CD8-positive, alpha-beta memory T cell (primary cell): ENCODE measurements at regions not wholly inside any gene's neighbourhood (a gene's known extent, or its start where the extent isn't known, plus 50 kb on each side); places are given as distances from the start of the nearest gene placed in this dataset.
"Not testable (repeated sequence)": the region's sequence is repeated elsewhere in the genome, so short reads cannot be mapped to it uniquely, and the experiment has no call there.

Experiments used
- CTCF ChIA-PET: fragments of 350-600 bp; sonication (Branson Sonifier 250); formaldehyde crosslinking; loops from one replicate; lab custom pipeline; 2021; ENCODE audit warnings: antibody characterized with exemption; lab: Charles Lee
- POLR2A ChIA-PET: fragments of 350-600 bp; sonication (Branson Sonifier 250); formaldehyde crosslinking; loops from one replicate; lab custom pipeline; 2021; ENCODE audit warnings: antibody characterized with exemption; lab: Charles Lee
- DNase-seq, 5 donors: peaks; one replicate each; pipeline versions ENCODE4 v3.0.0 to v3.0.0-alpha.2; 2020 to 2022; ENCODE audit warnings: mixed read lengths in 1 of 5
- H3K27ac ChIP-seq: one replicate; pipeline ENCODE4 v1.7.0; 2013; ENCODE audit warnings: low read depth, mild to moderate bottlenecking, low read length, moderate library complexity
- H3K27me3 ChIP-seq: 2 replicates; pipeline ENCODE4 v1.7.0; 2013; ENCODE audit warnings: low read length, mild to moderate bottlenecking; ENCODE audit not compliant: insufficient read depth, poor library complexity, severe bottlenecking
- H3K36me3 ChIP-seq: 2 replicates; pipeline ENCODE4 v1.7.0; 2013; ENCODE audit warnings: mild to moderate bottlenecking, low read length, moderate library complexity; ENCODE audit not compliant: insufficient read depth
- H3K4me1 ChIP-seq: 2 replicates; pipeline ENCODE4 v1.7.0; 2013; ENCODE audit warnings: mild to moderate bottlenecking, low read length, moderate library complexity; ENCODE audit not compliant: insufficient read depth
- H3K4me3 ChIP-seq: 2 replicates; pipeline ENCODE4 v1.7.0; 2013; ENCODE audit warnings: mild to moderate bottlenecking, low read length
- H3K9me3 ChIP-seq: 2 replicates; pipeline ENCODE4 v1.7.0; 2013; ENCODE audit warnings: mild to moderate bottlenecking, low read length
- H3K27ac Mint-ChIP-seq, 8 donors: one replicate each; pipeline ENCODE4 v1.8.0; 2020 to 2021; ENCODE audit warnings: mixed read lengths in 8 of 8, mild to moderate bottlenecking in 6 of 8, inconsistent platforms in 3 of 8, moderate library complexity in 3 of 8
- H3K27me3 Mint-ChIP-seq, 2 donors: one replicate each; pipeline ENCODE4 v1.8.0; 2020 to 2021; ENCODE audit warnings: mixed read lengths in 2 of 2, mild to moderate bottlenecking in 1 of 2, moderate library complexity in 1 of 2
- H3K36me3 Mint-ChIP-seq, 3 donors: one replicate each; pipeline ENCODE4 v1.8.0; 2020 to 2021; ENCODE audit warnings: mixed read lengths in 3 of 3, inconsistent platforms in 1 of 3, mild to moderate bottlenecking in 1 of 3
- H3K4me1 Mint-ChIP-seq, 3 donors: one replicate each; pipeline ENCODE4 v1.8.0; 2020 to 2021; ENCODE audit warnings: mixed read lengths in 3 of 3, inconsistent platforms in 1 of 3, mild to moderate bottlenecking in 1 of 3
- H3K4me3 Mint-ChIP-seq, 7 donors: one replicate each; pipeline ENCODE4 v1.8.0; 2020 to 2021; ENCODE audit warnings: mixed read lengths in 7 of 7, mild to moderate bottlenecking in 6 of 7, moderate library complexity in 4 of 7, inconsistent platforms in 2 of 7
- H3K9me3 Mint-ChIP-seq, 5 donors: one replicate each; pipeline ENCODE4 v1.8.0; 2020 to 2022; ENCODE audit warnings: mixed read lengths in 5 of 5, mild to moderate bottlenecking in 3 of 5, moderate library complexity in 2 of 5, inconsistent platforms in 1 of 5

GRCh38 chr15:81779181-81779580 is 266.6 kb downstream of the MEX3B start:
- no peaks in the 10 kb centered on the region for H3K36me3 Mint-ChIP-seq
- no peaks in the 10 kb centered on the region for H3K9me3 ChIP-seq
- CTCF ChIA-PET = no interaction called here

GRCh38 chr15:81777546-81777945 is 268.3 kb downstream of the MEX3B start:
- CTCF ChIA-PET = no interaction called here
- no peak overlapping the region for H3K4me3 ChIP-seq
- H3K27me3 ChIP-seq = no peaks in the 10 kb centered on the region
- POLR2A ChIA-PET = no interaction called here
- H3K27ac ChIP-seq = no peak overlapping the region
- no peak for DNase-seq
- H3K4me1 ChIP-seq = no peaks in the 10 kb centered on the region
- no peaks in the 10 kb centered on the region for H3K9me3 ChIP-seq
- no peaks in the 10 kb centered on the region for H3K36me3 ChIP-seq
- Mint-ChIP-seq H3K4me1 (no peaks in the 10 kb centered on the region), H3K27ac (no peak overlapping the region), H3K27me3 (peaks cover 10 to 11% of the 10 kb centered on the region in 2 donors), H3K4me3 (no peak overlapping the region), H3K9me3 (peaks cover 0 to 6% (median 0%) of the 10 kb centered on the region in 5 donors), H3K36me3 (no peaks in the 10 kb centered on the region)

More at GRCh38 chr15:81779181-81779580, 266.6 kb downstream of the MEX3B start:
- Mint-ChIP-seq H3K4me3 (no peak overlapping the region), H3K27me3 (peaks cover 11 to 15% of the 10 kb centered on the region in 2 donors), H3K9me3 (peaks cover 0 to 6% (median 0%) of the 10 kb centered on the region in 5 donors), H3K4me1 (no peaks in the 10 kb centered on the region), H3K27ac (no peak overlapping the region)
- Histone ChIP-seq H3K27me3 (no peaks in the 10 kb centered on the region), H3K36me3 (no peaks in the 10 kb centered on the region), H3K4me3 (no peak overlapping the region), H3K27ac (no peak overlapping the region), H3K4me1 (no peaks in the 10 kb centered on the region)
- POLR2A ChIA-PET = no interaction called here
- DNase-seq = no peak

- POLR2A ChIA-PET = no interaction called here
Observed at GRCh38 chr15:81776976-81777375, 268.8 kb downstream of the MEX3B start.

GRCh38 chr15:81775779-81776178 is 270.0 kb downstream of the MEX3B start:
- not testable (repeated sequence) for H3K4me3 ChIP-seq

More at GRCh38 chr15:81776976-81777375, 268.8 kb downstream of the MEX3B start:
- H3K4me3 ChIP-seq = no peak overlapping the region
- H3K36me3 ChIP-seq = no peaks in the 10 kb centered on the region
- H3K9me3 ChIP-seq = no peaks in the 10 kb centered on the region
- Mint-ChIP-seq H3K9me3 (peaks cover 0 to 6% (median 0%) of the 10 kb centered on the region in 5 donors), H3K4me1 (no peaks in the 10 kb centered on the region), H3K36me3 (no peaks in the 10 kb centered on the region), H3K4me3 (no peak overlapping the region), H3K27me3 (peaks cover 10 to 11% of the 10 kb centered on the region in 2 donors), H3K27ac (no peak overlapping the region)
- no peak for DNase-seq
- H3K27ac ChIP-seq = no peak overlapping the region
- CTCF ChIA-PET = no interaction called here
- no peaks in the 10 kb centered on the region for H3K4me1 ChIP-seq
- no peaks in the 10 kb centered on the region for H3K27me3 ChIP-seq

GRCh38 chr15:81774309-81774708 is 271.5 kb downstream of the MEX3B start:
- ChIA-PET CTCF (no interaction called here), POLR2A (no interaction called here)
- Mint-ChIP-seq H3K36me3 (no peaks in the 10 kb centered on the region), H3K9me3 (peaks cover 0 to 3% (median 0%) of the 10 kb centered on the region in 5 donors), H3K4me1 (no peaks in the 10 kb centered on the region), H3K27me3 (peaks cover 8 to 11% of the 10 kb centered on the region in 2 donors), H3K27ac (no peak overlapping the region), H3K4me3 (no peak overlapping the region)
- no peaks in the 10 kb centered on the region for H3K4me1 ChIP-seq
- no peak overlapping the region for H3K4me3 ChIP-seq
- no peak overlapping the region for H3K27ac ChIP-seq
- H3K9me3 ChIP-seq = no peaks in the 10 kb centered on the region
- DNase-seq = no peak
- no peaks in the 10 kb centered on the region for H3K27me3 ChIP-seq
- H3K36me3 ChIP-seq = no peaks in the 10 kb centered on the region

More at GRCh38 chr15:81775779-81776178, 270.0 kb downstream of the MEX3B start:
- H3K9me3 Mint-ChIP-seq, H3K9me3 ChIP-seq, CTCF ChIA-PET, H3K27ac Mint-ChIP-seq, H3K27me3 ChIP-seq, POLR2A ChIA-PET, H3K36me3 Mint-ChIP-seq, H3K4me1 ChIP-seq, H3K4me1 Mint-ChIP-seq, H3K4me3 Mint-ChIP-seq, H3K27ac ChIP-seq, H3K36me3 ChIP-seq, DNase-seq: not testable (repeated sequence)
- peaks cover 8 to 11% of the 10 kb centered on the region in 2 donors for H3K27me3 Mint-ChIP-seq

GRCh38 chr15:81768773-81769172 is 277.0 kb downstream of the MEX3B start:
- peak overlapping the region in 1 of 8 donors; percentile 38 for H3K27ac Mint-ChIP-seq
- CTCF ChIA-PET = no interaction called here

GRCh38 chr15:81766829-81767475 is 278.9 kb downstream of the MEX3B start:
- Histone ChIP-seq H3K9me3 (no peaks in the 10 kb centered on the region), H3K4me1 (no peaks in the 10 kb centered on the region), H3K36me3 (no peaks in the 10 kb centered on the region), H3K27ac (no peak overlapping the region), H3K4me3 (no peak overlapping the region), H3K27me3 (no peaks in the 10 kb centered on the region)
- Mint-ChIP-seq H3K9me3 (peaks cover 0 to 3% (median 0%) of the 10 kb centered on the region in 5 donors), H3K4me3 (no peak overlapping the region), H3K4me1 (no peaks in the 10 kb centered on the region), H3K27ac (no peak overlapping the region), H3K36me3 (no peaks in the 10 kb centered on the region), H3K27me3 (peaks cover 0 to 4% of the 10 kb centered on the region in 2 donors)
- ChIA-PET POLR2A (no interaction called here), CTCF (no interaction called here)
- no peak for DNase-seq

More at GRCh38 chr15:81768773-81769172, 277.0 kb downstream of the MEX3B start:
- Histone ChIP-seq H3K36me3 (no peaks in the 10 kb centered on the region), H3K27ac (no peak overlapping the region), H3K9me3 (no peaks in the 10 kb centered on the region), H3K27me3 (no peaks in the 10 kb centered on the region), H3K4me3 (no peak overlapping the region), H3K4me1 (no peaks in the 10 kb centered on the region)
- H3K4me3 Mint-ChIP-seq = no peak overlapping the region
- peaks cover 0 to 3% (median 0%) of the 10 kb centered on the region in 5 donors for H3K9me3 Mint-ChIP-seq
- no peak for DNase-seq
- H3K4me1 Mint-ChIP-seq = no peaks in the 10 kb centered on the region
- H3K36me3 Mint-ChIP-seq = no peaks in the 10 kb centered on the region
- POLR2A ChIA-PET = no interaction called here
- H3K27me3 Mint-ChIP-seq = peaks cover 0 to 4% of the 10 kb centered on the region in 2 donors

- no peaks in the 10 kb centered on the region for H3K36me3 Mint-ChIP-seq
- H3K4me3 ChIP-seq = no peak overlapping the region
- no peak for DNase-seq
- H3K9me3 ChIP-seq = no peaks in the 10 kb centered on the region
- ChIA-PET CTCF (no interaction called here), POLR2A (no interaction called here)
- no peak overlapping the region for H3K27ac Mint-ChIP-seq
- no peaks in the 10 kb centered on the region for H3K27me3 ChIP-seq
- peaks cover 0 to 3% (median 0%) of the 10 kb centered on the region in 5 donors for H3K9me3 Mint-ChIP-seq
- no peak overlapping the region for H3K4me3 Mint-ChIP-seq
- H3K4me1 Mint-ChIP-seq = no peaks in the 10 kb centered on the region
- H3K27ac ChIP-seq = no peak overlapping the region
- no peaks in the 10 kb centered on the region for H3K4me1 ChIP-seq
- peaks cover 0 to 4% of the 10 kb centered on the region in 2 donors for H3K27me3 Mint-ChIP-seq
- no peaks in the 10 kb centered on the region for H3K36me3 ChIP-seq
Observed at GRCh38 chr15:81765816-81766215, 280.0 kb downstream of the MEX3B start.
